ENCODE measurements at regions not wholly inside any gene's neighbourhood (a gene's known extent, or its start where the extent isn't known, plus 50 kb on each side); places are given as distances from the start of the nearest gene placed in this dataset.
"Not testable (repeated sequence)": the region's sequence is repeated elsewhere in the genome, so short reads cannot be mapped to it uniquely, and the experiment has no call there.

DNA sequence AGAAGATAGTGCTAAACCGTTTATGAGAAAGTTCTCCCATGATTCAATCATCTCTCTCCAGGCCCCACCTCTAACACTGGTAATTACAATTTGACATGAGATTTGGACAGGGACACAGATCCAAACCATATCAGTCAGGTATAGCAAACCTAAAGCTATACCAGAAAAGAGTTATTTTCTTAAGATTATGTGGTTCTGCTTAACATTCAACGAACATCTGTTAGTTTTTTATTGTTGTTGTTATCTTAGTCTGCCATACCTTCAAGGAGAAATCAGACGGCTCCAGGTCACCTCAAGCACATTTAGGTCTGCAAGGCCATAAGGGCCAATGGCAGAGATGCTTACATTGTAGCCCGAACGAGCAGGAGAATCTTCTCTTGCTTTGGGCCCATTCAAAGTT lies 89.5 kb upstream of the ETV3 start:
- whole genome bisulfite sequencing, 2 experiments (ENCODE audit: insufficient coverage in 2 of 2) = 80 to 93% methylated on average over 4 of the region's 5 CpGs
- Histone ChIP-seq H3K4me1 (ENCODE audit: control insufficient read depth, insufficient read depth, low read length, poor library complexity, severe bottlenecking) (no peaks in the 10 kb centered on the region), H3K27ac (ENCODE audit: low read depth, low read length, severe bottlenecking) (no peak overlapping the region), H3K36me3 (ENCODE audit: control insufficient read depth, insufficient read depth, low read length) (no peaks in the 10 kb centered on the region), H3K9me3 (ENCODE audit: control insufficient read depth, low read length) (peaks cover 14% of the 10 kb centered on the region), H3K4me3 (ENCODE audit: extremely low read depth, insufficient read depth, low read length, poor library complexity, severe bottlenecking) (no peak overlapping the region)

- Histone ChIP-seq H3K4me1 (ENCODE audit: control insufficient read depth, insufficient read depth, low read length, poor library complexity, severe bottlenecking) (no peaks in the 10 kb centered on the region), H3K36me3 (ENCODE audit: control insufficient read depth, insufficient read depth, low read length) (no peaks in the 10 kb centered on the region), H3K27ac (ENCODE audit: low read depth, low read length, severe bottlenecking) (no peak overlapping the region), H3K9me3 (ENCODE audit: control insufficient read depth, low read length) (peaks cover 14% of the 10 kb centered on the region), H3K4me3 (ENCODE audit: extremely low read depth, insufficient read depth, low read length, poor library complexity, severe bottlenecking) (no peak overlapping the region)
- WGBS, 2 experiments (ENCODE audit: insufficient coverage in 2 of 2) = 84 to 92% methylated on average over 4 of the region's 4 CpGs
These were observed 88.5 kb upstream of the ETV3 start for GRCh38 chr1:157226739-157227138.

DNA sequence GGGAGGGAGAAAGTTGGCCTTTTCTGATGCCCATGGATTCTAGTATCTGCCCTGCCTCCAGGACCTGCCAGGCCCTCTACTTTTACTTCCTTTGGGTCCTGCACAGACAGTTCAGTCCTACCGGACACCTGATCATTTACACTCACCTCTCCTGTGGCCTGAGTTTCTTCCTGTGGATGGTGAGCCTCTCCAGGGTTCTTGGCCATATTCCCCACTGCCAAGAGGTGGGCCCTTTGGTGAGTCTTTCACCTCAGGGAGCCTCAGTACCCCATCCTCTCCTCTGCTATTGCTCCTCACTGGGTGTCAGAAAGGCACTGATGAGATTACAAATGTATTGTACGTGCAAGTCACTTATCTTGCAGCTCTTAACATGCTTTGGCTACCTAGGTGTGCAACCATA lies 81.4 kb upstream of the ETV3 start:
- H3K36me3 ChIP-seq (ENCODE audit: control insufficient read depth, insufficient read depth, low read length) = no peaks in the 10 kb centered on the region
- no peak overlapping the region for H3K4me3 ChIP-seq (ENCODE audit: extremely low read depth, insufficient read depth, low read length, poor library complexity, severe bottlenecking)
- H3K9me3 ChIP-seq (ENCODE audit: control insufficient read depth, low read length) = no peaks in the 10 kb centered on the region
- H3K27ac ChIP-seq (ENCODE audit: low read depth, low read length, severe bottlenecking) = no peak overlapping the region
- H3K4me1 ChIP-seq (ENCODE audit: control insufficient read depth, insufficient read depth, low read length, poor library complexity, severe bottlenecking) = no peaks in the 10 kb centered on the region
- 50 to 70% methylated on average over 1 to 2 of the region's 2 CpGs for WGBS, 2 experiments (ENCODE audit: insufficient coverage in 2 of 2)

- Histone ChIP-seq H3K4me1 (ENCODE audit: control insufficient read depth, insufficient read depth, low read length, poor library complexity, severe bottlenecking) (no peaks in the 10 kb centered on the region), H3K36me3 (ENCODE audit: control insufficient read depth, insufficient read depth, low read length) (no peaks in the 10 kb centered on the region), H3K27ac (ENCODE audit: low read depth, low read length, severe bottlenecking) (no peak overlapping the region), H3K9me3 (ENCODE audit: control insufficient read depth, low read length) (no peaks in the 10 kb centered on the region), H3K4me3 (ENCODE audit: extremely low read depth, insufficient read depth, low read length, poor library complexity, severe bottlenecking) (no peak overlapping the region)
- WGBS, 2 experiments (ENCODE audit: insufficient coverage in 2 of 2) = 83 to 89% methylated on average over 3 to 4 of the region's 4 CpGs
These were observed 81.0 kb upstream of the ETV3 start for GRCh38 chr1:157219182-157219581.

DNA sequence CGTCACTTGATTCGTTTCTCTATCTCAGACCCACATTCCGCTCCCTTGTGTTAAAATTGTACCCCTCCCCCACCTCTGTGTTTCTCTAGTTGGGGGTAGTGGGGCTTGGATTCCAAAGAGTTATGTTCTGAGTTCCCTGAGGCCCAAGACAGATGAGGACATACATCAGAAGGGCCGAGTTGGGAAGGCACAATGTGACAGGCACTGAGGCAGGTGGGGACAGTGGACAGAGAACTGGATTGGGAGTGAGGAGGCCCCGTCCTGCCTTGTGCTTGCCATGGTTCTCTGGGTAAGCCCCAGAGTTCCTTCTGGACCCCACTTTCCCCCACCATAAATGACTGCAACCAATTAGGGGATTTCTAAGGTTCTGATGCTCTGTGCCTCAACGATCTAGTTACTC lies 80.5 kb upstream of the ETV3 start:
- Histone ChIP-seq H3K9me3 (ENCODE audit: control insufficient read depth, low read length) (no peaks in the 10 kb centered on the region), H3K27ac (ENCODE audit: low read depth, low read length, severe bottlenecking) (no peak overlapping the region), H3K4me1 (ENCODE audit: control insufficient read depth, insufficient read depth, low read length, poor library complexity, severe bottlenecking) (no peaks in the 10 kb centered on the region), H3K4me3 (ENCODE audit: extremely low read depth, insufficient read depth, low read length, poor library complexity, severe bottlenecking) (no peak overlapping the region), H3K36me3 (ENCODE audit: control insufficient read depth, insufficient read depth, low read length) (no peaks in the 10 kb centered on the region)
- 81 to 87% methylated on average over 3 of the region's 6 CpGs for WGBS, 2 experiments (ENCODE audit: insufficient coverage in 2 of 2)

DNA sequence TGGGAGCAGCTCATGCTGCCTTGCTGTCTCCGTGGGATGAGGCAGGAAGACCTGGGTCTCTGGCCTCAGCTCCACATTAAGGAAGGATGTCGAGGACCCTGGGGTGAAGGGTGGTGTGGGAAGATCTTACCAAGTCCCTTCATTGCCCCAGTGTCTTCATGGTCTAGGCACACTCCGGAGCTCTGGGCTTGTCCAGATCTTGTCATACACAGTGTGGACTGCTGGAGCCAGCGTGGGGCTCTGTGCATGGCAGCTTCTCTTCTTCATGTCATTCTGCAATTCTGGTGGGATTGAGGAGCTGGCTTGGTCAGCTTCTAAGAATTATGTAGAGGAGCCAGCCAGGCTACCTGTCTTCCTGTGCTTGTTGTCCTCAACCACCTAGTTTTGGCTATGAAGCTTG lies 79.3 kb upstream of the ETV3 start:
- Histone ChIP-seq H3K4me1 (ENCODE audit: control insufficient read depth, insufficient read depth, low read length, poor library complexity, severe bottlenecking) (no peaks in the 10 kb centered on the region), H3K9me3 (ENCODE audit: control insufficient read depth, low read length) (no peaks in the 10 kb centered on the region), H3K4me3 (ENCODE audit: extremely low read depth, insufficient read depth, low read length, poor library complexity, severe bottlenecking) (no peak overlapping the region), H3K27ac (ENCODE audit: low read depth, low read length, severe bottlenecking) (no peak overlapping the region), H3K36me3 (ENCODE audit: control insufficient read depth, insufficient read depth, low read length) (no peaks in the 10 kb centered on the region)
- 77 to 93% methylated on average over 3 to 4 of the region's 4 CpGs for WGBS, 2 experiments (ENCODE audit: insufficient coverage in 2 of 2)

- Histone ChIP-seq H3K27ac (ENCODE audit: low read depth, low read length, severe bottlenecking) (no peak overlapping the region), H3K36me3 (ENCODE audit: control insufficient read depth, insufficient read depth, low read length) (no peaks in the 10 kb centered on the region), H3K4me3 (ENCODE audit: extremely low read depth, insufficient read depth, low read length, poor library complexity, severe bottlenecking) (no peak overlapping the region), H3K4me1 (ENCODE audit: control insufficient read depth, insufficient read depth, low read length, poor library complexity, severe bottlenecking) (no peaks in the 10 kb centered on the region), H3K9me3 (ENCODE audit: control insufficient read depth, low read length) (no peaks in the 10 kb centered on the region)
- 100% methylated on average over 1 of the region's 2 CpGs; no CpG with 5 or more reads in 1 of the 2 experiments for WGBS, 2 experiments (ENCODE audit: insufficient coverage in 2 of 2)
These were observed 75.6 kb upstream of the ETV3 start for GRCh38 chr1:157213836-157214235.

DNA sequence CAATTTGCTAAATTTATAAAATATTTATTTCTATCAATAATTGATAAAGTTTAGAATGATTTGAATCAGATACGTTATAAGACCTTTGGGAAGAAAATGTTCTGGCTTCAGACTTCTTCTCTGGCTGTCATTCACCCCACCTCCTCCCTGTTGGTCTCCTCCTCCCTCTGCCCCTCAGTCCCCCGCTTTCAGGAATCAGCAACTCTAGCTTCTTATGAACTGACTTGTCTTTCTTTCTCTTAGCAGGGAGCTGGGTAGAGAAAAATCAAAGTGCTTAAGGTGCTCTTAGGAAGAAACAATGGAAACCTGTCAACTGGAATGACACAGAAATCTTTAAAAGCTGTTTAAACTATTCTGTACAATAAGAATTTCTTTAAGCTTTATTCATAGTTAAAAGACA lies 71.3 kb upstream of the ETV3 start:
- Histone ChIP-seq H3K36me3 (ENCODE audit: control insufficient read depth, insufficient read depth, low read length) (no peaks in the 10 kb centered on the region), H3K4me3 (ENCODE audit: extremely low read depth, insufficient read depth, low read length, poor library complexity, severe bottlenecking) (no peak overlapping the region), H3K4me1 (ENCODE audit: control insufficient read depth, insufficient read depth, low read length, poor library complexity, severe bottlenecking) (no peaks in the 10 kb centered on the region), H3K9me3 (ENCODE audit: control insufficient read depth, low read length) (no peaks in the 10 kb centered on the region), H3K27ac (ENCODE audit: low read depth, low read length, severe bottlenecking) (no peak overlapping the region)
- no CpG with 5 or more reads among the region's 2 CpGs for WGBS, 2 experiments (ENCODE audit: insufficient coverage in 2 of 2)

GRCh38 chr1:157205982-157206381 lies 67.8 kb upstream of the ETV3 start:
- H3K27ac ChIP-seq (ENCODE audit: low read depth, low read length, severe bottlenecking); H3K4me1 ChIP-seq (ENCODE audit: control insufficient read depth, insufficient read depth, low read length, poor library complexity, severe bottlenecking): not testable (repeated sequence)
- no CpG with 5 or more reads among the region's 3 CpGs for WGBS, 2 experiments (ENCODE audit: insufficient coverage in 2 of 2)

DNA sequence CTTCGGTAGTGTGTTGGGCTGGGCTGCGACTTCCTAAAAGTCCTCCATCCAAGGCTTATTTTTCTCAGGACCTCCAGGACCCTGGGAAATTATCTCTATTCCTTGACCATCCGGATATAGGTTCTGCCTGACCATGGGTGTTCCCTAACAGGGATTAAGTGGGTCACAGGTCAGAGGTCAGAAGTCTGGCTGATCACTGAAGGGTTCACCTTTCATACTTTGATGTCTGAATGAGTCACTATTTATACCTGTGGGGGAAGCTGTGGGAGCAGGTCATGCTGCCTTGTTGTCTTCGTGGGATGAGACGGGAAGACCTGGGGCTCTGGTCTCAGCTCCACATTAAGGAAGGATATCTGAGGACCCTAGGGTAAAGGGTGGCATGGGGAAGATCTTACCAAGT lies 65.0 kb upstream of the ETV3 start:
- no peak overlapping the region for H3K27ac ChIP-seq (ENCODE audit: low read depth, low read length, severe bottlenecking)
- H3K4me1 ChIP-seq (ENCODE audit: control insufficient read depth, insufficient read depth, low read length, poor library complexity, severe bottlenecking) = peaks cover 3% of the 10 kb centered on the region
- 80 to 85% methylated on average over 3 of the region's 5 CpGs for WGBS, 2 experiments (ENCODE audit: insufficient coverage in 2 of 2)
- H3K36me3 ChIP-seq (ENCODE audit: control insufficient read depth, insufficient read depth, low read length) = no peaks in the 10 kb centered on the region
- H3K4me3 ChIP-seq (ENCODE audit: extremely low read depth, insufficient read depth, low read length, poor library complexity, severe bottlenecking) = no peak overlapping the region
- no peaks in the 10 kb centered on the region for H3K9me3 ChIP-seq (ENCODE audit: control insufficient read depth, low read length)

More at GRCh38 chr1:157205982-157206381, 67.8 kb upstream of the ETV3 start:
- H3K9me3 ChIP-seq (ENCODE audit: control insufficient read depth, low read length); H3K36me3 ChIP-seq (ENCODE audit: control insufficient read depth, insufficient read depth, low read length); H3K4me3 ChIP-seq (ENCODE audit: extremely low read depth, insufficient read depth, low read length, poor library complexity, severe bottlenecking): not testable (repeated sequence)

DNA sequence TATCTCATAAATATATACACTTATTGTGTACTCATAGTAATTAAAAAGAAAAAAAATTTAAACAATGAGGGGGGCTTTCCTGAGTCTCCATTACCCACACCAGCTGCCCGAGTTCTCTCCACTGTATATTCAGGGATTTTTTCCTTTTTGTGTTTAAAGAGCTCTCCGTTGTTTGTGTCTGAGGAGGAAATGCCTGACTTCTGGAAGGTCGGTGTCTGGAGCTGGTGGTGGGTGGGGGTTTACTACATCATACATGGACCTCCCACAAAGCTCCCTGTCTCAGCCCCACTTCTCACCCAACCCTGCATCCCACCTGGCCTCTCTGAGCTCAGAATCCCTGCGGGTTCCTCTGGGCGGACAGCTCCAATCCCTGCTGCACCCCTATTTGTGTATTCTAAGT lies 64.1 kb upstream of the ETV3 start:
- no peaks in the 10 kb centered on the region for H3K36me3 ChIP-seq (ENCODE audit: control insufficient read depth, insufficient read depth, low read length)
- H3K4me3 ChIP-seq (ENCODE audit: extremely low read depth, insufficient read depth, low read length, poor library complexity, severe bottlenecking) = no peak overlapping the region
- 94 to 100% methylated on average over 1 to 2 of the region's 5 CpGs for WGBS, 2 experiments (ENCODE audit: insufficient coverage in 2 of 2)
- peaks cover 3% of the 10 kb centered on the region for H3K4me1 ChIP-seq (ENCODE audit: control insufficient read depth, insufficient read depth, low read length, poor library complexity, severe bottlenecking)
- no peak overlapping the region for H3K27ac ChIP-seq (ENCODE audit: low read depth, low read length, severe bottlenecking)
- no peaks in the 10 kb centered on the region for H3K9me3 ChIP-seq (ENCODE audit: control insufficient read depth, low read length)

All from mesodermal cell (in vitro differentiated cells).